ENCODE measurements at regions not wholly inside any gene's neighbourhood (a gene's known extent, or its start where the extent isn't known, plus 50 kb on each side); places are given as distances from the start of the nearest gene placed in this dataset.

- Histone ChIP-seq H3F3A (ENCODE audit: low read depth) (no peaks in the 10 kb centered on the region), H3K9me3 (ENCODE audit: insufficient read depth, low read depth, low read length) (no peaks in the 10 kb centered on the region), H3K4me2 (ENCODE audit: low read depth, low read length, poor library complexity, severe bottlenecking) (no peak overlapping the region), H3K36me3 (ENCODE audit: insufficient read depth, low read length) (no peaks in the 10 kb centered on the region), H3K79me2 (ENCODE audit: insufficient read depth, low read length) (no peaks in the 10 kb centered on the region), H2AFZ (ENCODE audit: low read length) (no peak overlapping the region), H3K4me3 (ENCODE audit: low read length, poor library complexity, severe bottlenecking) (no peak overlapping the region), H4K20me1 (ENCODE audit: insufficient read depth, low read length, poor library complexity, severe bottlenecking) (no peaks in the 10 kb centered on the region), H3K9ac (ENCODE audit: low read depth, low read length, poor library complexity, severe bottlenecking) (no peak overlapping the region), H3K4me1 (ENCODE audit: insufficient read depth, low read length, poor library complexity, severe bottlenecking) (no peaks in the 10 kb centered on the region), H3K27me3 (ENCODE audit: insufficient read depth, low read length, poor library complexity, severe bottlenecking) (no peaks in the 10 kb centered on the region), H3K9me2 (replicated peaks; ENCODE audit: low read depth, low read length) (no peaks in the 10 kb centered on the region)
- TF ChIP-seq EZH2phosphoT487 (IDR thresholded peaks at IDR 0.05; ENCODE audit: borderline replicate concordance), result no peak
- no peak for TF ChIP-seq CTCF (conservative IDR thresholded peaks at IDR 0.05; ENCODE audit: low read length)
These were observed 1389.4 kb downstream of the SUCLG1 start for GRCh38 chr2:83069724-83070123.

GRCh38 chr2:83068714-83069113, 1390.4 kb downstream of the SUCLG1 start:
- H3K4me2 ChIP-seq (ENCODE audit: low read depth, low read length, poor library complexity, severe bottlenecking), result no peak overlapping the region
- H3K27me3 ChIP-seq (ENCODE audit: insufficient read depth, low read length, poor library complexity, severe bottlenecking), result no peaks in the 10 kb centered on the region
- TF ChIP-seq CTCF (conservative IDR thresholded peaks at IDR 0.05; ENCODE audit: low read length), result no peak
- TF ChIP-seq EZH2phosphoT487 (IDR thresholded peaks at IDR 0.05; ENCODE audit: borderline replicate concordance), result no peak
- no peaks in the 10 kb centered on the region for H3K79me2 ChIP-seq (ENCODE audit: insufficient read depth, low read length)
- H3K4me1 ChIP-seq (ENCODE audit: insufficient read depth, low read length, poor library complexity, severe bottlenecking), result no peaks in the 10 kb centered on the region
- no peak overlapping the region for H3K9ac ChIP-seq (ENCODE audit: low read depth, low read length, poor library complexity, severe bottlenecking)
- no peaks in the 10 kb centered on the region for H3K36me3 ChIP-seq (ENCODE audit: insufficient read depth, low read length)
- H2AFZ ChIP-seq (ENCODE audit: low read length), result no peak overlapping the region
- H4K20me1 ChIP-seq (ENCODE audit: insufficient read depth, low read length, poor library complexity, severe bottlenecking), result no peaks in the 10 kb centered on the region
- H3F3A ChIP-seq (ENCODE audit: low read depth), result no peaks in the 10 kb centered on the region
- no peak overlapping the region for H3K4me3 ChIP-seq (ENCODE audit: low read length, poor library complexity, severe bottlenecking)
- no peaks in the 10 kb centered on the region for H3K9me2 ChIP-seq (replicated peaks; ENCODE audit: low read depth, low read length)
- no peaks in the 10 kb centered on the region for H3K9me3 ChIP-seq (ENCODE audit: insufficient read depth, low read depth, low read length)

- Histone ChIP-seq H4K20me1 (ENCODE audit: insufficient read depth, low read length, poor library complexity, severe bottlenecking) (no peaks in the 10 kb centered on the region), H2AFZ (ENCODE audit: low read length) (no peak overlapping the region), H3K4me1 (ENCODE audit: insufficient read depth, low read length, poor library complexity, severe bottlenecking) (no peaks in the 10 kb centered on the region), H3K79me2 (ENCODE audit: insufficient read depth, low read length) (no peaks in the 10 kb centered on the region), H3K9ac (ENCODE audit: low read depth, low read length, poor library complexity, severe bottlenecking) (no peak overlapping the region), H3K9me3 (ENCODE audit: insufficient read depth, low read depth, low read length) (no peaks in the 10 kb centered on the region), H3K36me3 (ENCODE audit: insufficient read depth, low read length) (no peaks in the 10 kb centered on the region), H3K4me2 (ENCODE audit: low read depth, low read length, poor library complexity, severe bottlenecking) (no peak overlapping the region), H3K9me2 (replicated peaks; ENCODE audit: low read depth, low read length) (no peaks in the 10 kb centered on the region), H3F3A (ENCODE audit: low read depth) (no peaks in the 10 kb centered on the region), H3K4me3 (ENCODE audit: low read length, poor library complexity, severe bottlenecking) (no peak overlapping the region), H3K27me3 (ENCODE audit: insufficient read depth, low read length, poor library complexity, severe bottlenecking) (no peaks in the 10 kb centered on the region)
- TF ChIP-seq EZH2phosphoT487 (IDR thresholded peaks at IDR 0.05; ENCODE audit: borderline replicate concordance) (no peak), CTCF (conservative IDR thresholded peaks at IDR 0.05; ENCODE audit: low read length) (no peak)
These were observed 1391.1 kb downstream of the SUCLG1 start for GRCh38 chr2:83067947-83068346.

Measured in Loucy (cell line).